Memory B cell (primary cell): ENCODE measurements at regions not wholly inside any gene's neighbourhood (a gene's known extent, or its start where the extent isn't known, plus 50 kb on each side); places are given as distances from the start of the nearest gene placed in this dataset.

Source experiments
- ATAC-seq: fragments of 150-1000 bp; cut with Tn5 transposase; 2 replicates; pipeline ENCODE4 v1.10.0; 2021; ENCODE audit warnings: low read depth, mild to moderate bottlenecking, moderate library complexity
- DNase-seq, 2 donors: peaks; one replicate each; pipeline ENCODE4 v3.0.0; 2022; ENCODE audit warnings: low spot score in 2 of 2
- H3K27ac Mint-ChIP-seq: one replicate; pipeline ENCODE4 v1.8.0; 2022; ENCODE audit warnings: mild to moderate bottlenecking, moderate library complexity, mixed read lengths
- H3K27me3 Mint-ChIP-seq: one replicate; pipeline ENCODE4 v1.8.0; 2022; ENCODE audit warnings: mixed read lengths
- H3K36me3 Mint-ChIP-seq: one replicate; pipeline ENCODE4 v1.8.0; 2022; ENCODE audit warnings: mild to moderate bottlenecking, mixed read lengths
- H3K4me1 Mint-ChIP-seq: one replicate; pipeline ENCODE4 v1.8.0; 2022; ENCODE audit warnings: mixed read lengths
- H3K4me3 Mint-ChIP-seq: one replicate; pipeline ENCODE4 v1.8.0; 2022; ENCODE audit warnings: mild to moderate bottlenecking, moderate library complexity, mixed read lengths
- H3K9me3 Mint-ChIP-seq: one replicate; pipeline ENCODE4 v1.8.0; 2022; ENCODE audit warnings: mixed read lengths

DNA sequence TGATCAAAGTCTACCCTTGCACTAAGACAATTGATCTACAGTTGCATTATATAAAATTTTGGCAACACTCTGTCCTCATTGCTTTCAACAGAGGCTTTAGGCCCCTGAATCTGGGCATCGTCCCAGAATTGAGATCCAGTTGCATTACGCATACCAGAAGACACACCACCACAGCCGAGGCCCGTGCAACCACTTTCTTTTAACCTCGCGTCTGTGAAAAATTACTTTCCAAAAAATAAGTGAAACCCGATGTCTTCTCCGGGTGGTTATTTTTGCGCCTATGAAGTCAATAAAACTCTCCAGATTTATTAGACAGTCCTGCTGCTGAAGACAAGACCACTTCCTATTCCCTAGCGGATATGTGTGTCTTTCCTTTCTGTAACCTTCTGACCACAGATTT is 52.1 kb upstream of the NFIB start:
- no peak for ATAC-seq
- Mint-ChIP-seq H3K9me3 (peaks cover 11% of the 10 kb centered on the region), H3K4me1 (no peaks in the 10 kb centered on the region), H3K36me3 (no peaks in the 10 kb centered on the region), H3K4me3 (no peak overlapping the region), H3K27me3 (peaks cover 2% of the 10 kb centered on the region), H3K27ac (no peak overlapping the region)
- no peak for DNase-seq

DNA sequence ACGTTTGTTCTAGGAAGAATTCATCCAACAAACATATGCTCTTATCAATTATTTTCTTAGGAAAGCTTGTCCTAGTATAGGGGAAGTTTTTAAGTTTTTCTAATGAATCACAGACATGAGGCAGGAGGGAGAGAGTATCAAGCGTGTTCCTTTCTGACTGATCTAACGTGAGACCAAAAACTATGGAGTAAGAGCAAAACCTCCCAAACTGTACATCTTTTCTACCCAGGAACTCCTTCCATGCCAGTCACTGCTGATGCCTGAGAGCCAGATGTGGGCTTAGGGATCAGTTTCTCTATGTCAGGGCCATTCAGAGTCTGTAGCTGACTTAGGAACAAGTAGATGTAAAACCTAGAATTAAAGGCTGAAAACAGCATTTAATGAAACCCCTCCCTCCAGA is 51.7 kb upstream of the NFIB start:
- H3K9me3 Mint-ChIP-seq, result peaks cover 11% of the 10 kb centered on the region
- H3K36me3 Mint-ChIP-seq, result no peaks in the 10 kb centered on the region
- DNase-seq (no peak), ATAC-seq (no peak)
- H3K4me1 Mint-ChIP-seq, result no peaks in the 10 kb centered on the region
- H3K4me3 Mint-ChIP-seq, result no peak overlapping the region
- no peaks in the 10 kb centered on the region for H3K27me3 Mint-ChIP-seq
- H3K27ac Mint-ChIP-seq, result no peak overlapping the region
